ENCODE measurements at regions not wholly inside any gene's neighbourhood (a gene's known extent, or its start where the extent isn't known, plus 50 kb on each side); places are given as distances from the start of the nearest gene placed in this dataset.

- H3K4me3 Mint-ChIP-seq, result no peak overlapping the region
- H3K9me3 Mint-ChIP-seq, result no peaks in the 10 kb centered on the region
- H3K4me1 Mint-ChIP-seq (ENCODE audit: low read depth), result peaks cover 21% of the 10 kb centered on the region
- TF ChIP-seq CTCF (IDR thresholded peaks at IDR 0.05), result no peak
- H3K36me3 Mint-ChIP-seq (ENCODE audit: low read depth), result no peaks in the 10 kb centered on the region
- DNase-seq, result peak; percentile 47
- H3K27me3 Mint-ChIP-seq (ENCODE audit: insufficient read depth), result peaks cover 20% of the 10 kb centered on the region
- H3K27ac Mint-ChIP-seq, result peak overlapping the region; percentile 72
Measured at GRCh38 chr6:151679081-151679480, 128.4 kb upstream of the ESR1 start.

GRCh38 chr6:151679941-151680340 lies 127.5 kb upstream of the ESR1 start:
- Mint-ChIP-seq H3K27ac (peak overlapping the region; percentile 72; the same call in 1 of the 2 replicates), H3K27me3 (ENCODE audit: insufficient read depth) (peaks cover 20% of the 10 kb centered on the region), H3K4me1 (ENCODE audit: low read depth) (peaks cover 21% of the 10 kb centered on the region), H3K9me3 (no peaks in the 10 kb centered on the region), H3K4me3 (no peak overlapping the region), H3K36me3 (ENCODE audit: low read depth) (no peaks in the 10 kb centered on the region)
- no peak for DNase-seq
- no peak for TF ChIP-seq CTCF (IDR thresholded peaks at IDR 0.05)

- peaks cover 18% of the 10 kb centered on the region for H3K27me3 Mint-ChIP-seq (ENCODE audit: insufficient read depth)
- no peaks in the 10 kb centered on the region for H3K36me3 Mint-ChIP-seq (ENCODE audit: low read depth)
- no peaks in the 10 kb centered on the region for H3K9me3 Mint-ChIP-seq
- no peak for DNase-seq
- H3K27ac Mint-ChIP-seq, result no peak overlapping the region
- H3K4me1 Mint-ChIP-seq (ENCODE audit: low read depth), result peaks cover 21% of the 10 kb centered on the region
- no peak overlapping the region for H3K4me3 Mint-ChIP-seq
- no peak for TF ChIP-seq CTCF (IDR thresholded peaks at IDR 0.05)
Measured at GRCh38 chr6:151680846-151681432, 126.5 kb upstream of the ESR1 start.

- TF ChIP-seq CTCF (IDR thresholded peaks at IDR 0.05), result no peak
- H3K36me3 Mint-ChIP-seq (ENCODE audit: low read depth), result no peaks in the 10 kb centered on the region
- no peak overlapping the region for H3K27ac Mint-ChIP-seq
- H3K4me1 Mint-ChIP-seq (ENCODE audit: low read depth), result peaks cover 21% of the 10 kb centered on the region
- no peaks in the 10 kb centered on the region for H3K9me3 Mint-ChIP-seq
- H3K4me3 Mint-ChIP-seq, result peak overlapping the region; percentile 60
- no peak for DNase-seq
- H3K27me3 Mint-ChIP-seq (ENCODE audit: insufficient read depth), result peaks cover 17% of the 10 kb centered on the region
Measured at GRCh38 chr6:151681433-151682059, 125.9 kb upstream of the ESR1 start.

- no peak overlapping the region for H3K4me3 Mint-ChIP-seq
- peaks cover 17% of the 10 kb centered on the region for H3K27me3 Mint-ChIP-seq (ENCODE audit: insufficient read depth)
- H3K9me3 Mint-ChIP-seq, result no peaks in the 10 kb centered on the region
- H3K36me3 Mint-ChIP-seq (ENCODE audit: low read depth), result no peaks in the 10 kb centered on the region
- H3K4me1 Mint-ChIP-seq (ENCODE audit: low read depth), result peaks cover 21% of the 10 kb centered on the region
- DNase-seq, result no peak
- TF ChIP-seq CTCF (IDR thresholded peaks at IDR 0.05), result no peak
- no peak overlapping the region for H3K27ac Mint-ChIP-seq
Measured at GRCh38 chr6:151682251-151682650, 125.2 kb upstream of the ESR1 start.

All from HFFc6 (cell line).